Gastrocnemius medialis (tissue), 4 donors: ENCODE measurements at regions not wholly inside any gene's neighbourhood (a gene's known extent, or its start where the extent isn't known, plus 50 kb on each side); places are given as distances from the start of the nearest gene placed in this dataset.

ENCODE experiments used
- ATAC-seq, 2 donors: fragments of 150-250 bp; one replicate each; pipeline ENCODE4 v1.9.1; 2016
- DNase-seq, 2 donors: peaks; one replicate each; pipeline ENCODE4 v3.0.0-alpha.2; 2019
- H3K27ac ChIP-seq, 4 donors: fragments of 200-600 bp; sonication (generic); 1 replicate in 1 of 4; 2 replicates in 3 of 4; pipeline ENCODE4 v1.5.1; 2016 to 2018; ENCODE audit warnings: mild to moderate bottlenecking in 2 of 4, moderate library complexity in 1 of 4
- H3K27me3 ChIP-seq, 3 donors: fragments of 200-600 bp; sonication (generic) in 2 of 3; 1 replicate in 1 of 3; 2 replicates in 2 of 3; pipeline versions ENCODE4 v1.5.1 to v1.6.0; 2016 to 2019; ENCODE audit warnings: mild to moderate bottlenecking in 1 of 3, moderate library complexity in 1 of 3
- H3K36me3 ChIP-seq, 2 donors: fragments of 200-600 bp; sonication (generic) in 1 of 2; one replicate each; pipeline ENCODE4 v1.5.1; 2017 to 2018
- H3K4me1 ChIP-seq, 2 donors: fragments of 200-600 bp; sonication (generic) in 1 of 2; one replicate each; pipeline ENCODE4 v1.5.1; 2016 to 2017; ENCODE audit warnings: mild to moderate bottlenecking in 2 of 2
- H3K4me3 ChIP-seq, 4 donors: fragments of 200-600 bp; sonication (generic) in 3 of 4; 1 replicate in 1 of 4; 2 replicates in 3 of 4; pipeline ENCODE4 v1.5.1; 2016 to 2019; ENCODE audit warnings: mild to moderate bottlenecking in 2 of 4
- H3K9me3 ChIP-seq, 3 donors: fragments of 200-600 bp; sonication (generic) in 2 of 3; 1 replicate in 1 of 3; 2 replicates in 2 of 3; pipeline ENCODE4 v1.5.1; 2016 to 2019
- POLR2A ChIP-seq, 2 donors: fragments of 450-650 bp; IDR thresholded peaks; one replicate each; pipeline ENCODE4 v1.6.1; 2017; ENCODE audit warnings: antibody characterized with exemption in 2 of 2, mild to moderate bottlenecking in 2 of 2, moderate library complexity in 2 of 2
- in situ Hi-C, 4 donors: fragments of 200-750 bp; cut with MboI; loops; one replicate each; pipeline versions ENCODE4 v1.15.0 to v1.8.0; 2017; ENCODE audit warnings: low sequenced_read_pairs in 4 of 4
- intact Hi-C: fragments of 100-400 bp; cut with DNase I; formaldehyde crosslinking; loops from one replicate; pipeline ENCODE4 v1.15.1; 2023; ENCODE audit warnings: low total_unique reads
- TF ChIP-seq, protein P1 (sequence below), 5 experiments: fragments of 450-650 bp in 3 of 5; fragments of 200-600 bp in 2 of 5; sonication (generic) in 2 of 5; IDR thresholded peaks in 4 of 5; conservative IDR thresholded peaks in 1 of 5; 1 replicate in 4 of 5; 2 replicates in 1 of 5; pipeline ENCODE4 v1.5.1; 2016 to 2019; ENCODE audit warnings: antibody characterized with exemption in 5 of 5, mild to moderate bottlenecking in 3 of 5, moderate library complexity in 3 of 5

DNA sequence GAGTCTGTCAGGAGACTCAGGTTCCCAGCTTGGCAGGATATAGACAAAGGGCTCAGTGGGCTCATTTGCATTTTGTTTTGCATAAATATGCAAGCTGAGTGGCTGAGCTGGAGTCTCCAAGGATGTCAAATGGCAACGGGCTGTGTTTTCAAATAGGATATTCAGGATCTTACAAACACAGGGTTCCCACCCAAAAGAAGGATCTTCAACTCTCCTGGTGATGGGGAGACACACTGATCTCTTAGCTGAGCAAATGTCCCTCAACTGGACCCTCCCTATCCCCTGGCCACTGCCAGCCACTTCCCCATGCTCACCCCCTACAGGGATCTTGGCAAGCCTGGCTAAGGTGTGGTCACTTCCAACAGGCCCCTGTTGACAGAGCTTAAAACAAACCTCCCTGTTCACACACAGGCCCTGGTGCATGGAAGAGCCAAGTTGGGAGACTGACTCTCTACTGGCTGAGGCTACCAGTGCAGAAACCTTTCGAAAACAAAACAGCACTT, 61.6 kb downstream of the SOX9 start:
- H3K9me3 ChIP-seq: no peaks in the 10 kb centered on the region
- H3K4me1 ChIP-seq: no peaks in the 10 kb centered on the region
- H3K27me3 ChIP-seq: peaks cover 0 to 3% (median 0%) of the 10 kb centered on the region in 3 donors
- no peak overlapping the region for H3K4me3 ChIP-seq
- TF ChIP-seq, protein P1, sequence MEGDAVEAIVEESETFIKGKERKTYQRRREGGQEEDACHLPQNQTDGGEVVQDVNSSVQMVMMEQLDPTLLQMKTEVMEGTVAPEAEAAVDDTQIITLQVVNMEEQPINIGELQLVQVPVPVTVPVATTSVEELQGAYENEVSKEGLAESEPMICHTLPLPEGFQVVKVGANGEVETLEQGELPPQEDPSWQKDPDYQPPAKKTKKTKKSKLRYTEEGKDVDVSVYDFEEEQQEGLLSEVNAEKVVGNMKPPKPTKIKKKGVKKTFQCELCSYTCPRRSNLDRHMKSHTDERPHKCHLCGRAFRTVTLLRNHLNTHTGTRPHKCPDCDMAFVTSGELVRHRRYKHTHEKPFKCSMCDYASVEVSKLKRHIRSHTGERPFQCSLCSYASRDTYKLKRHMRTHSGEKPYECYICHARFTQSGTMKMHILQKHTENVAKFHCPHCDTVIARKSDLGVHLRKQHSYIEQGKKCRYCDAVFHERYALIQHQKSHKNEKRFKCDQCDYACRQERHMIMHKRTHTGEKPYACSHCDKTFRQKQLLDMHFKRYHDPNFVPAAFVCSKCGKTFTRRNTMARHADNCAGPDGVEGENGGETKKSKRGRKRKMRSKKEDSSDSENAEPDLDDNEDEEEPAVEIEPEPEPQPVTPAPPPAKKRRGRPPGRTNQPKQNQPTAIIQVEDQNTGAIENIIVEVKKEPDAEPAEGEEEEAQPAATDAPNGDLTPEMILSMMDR (IDR thresholded peaks at IDR 0.05 in 4 of 5, conservative IDR thresholded peaks at IDR 0.05 in 1 of 5): no peak
- no peak for TF ChIP-seq POLR2A (IDR thresholded peaks at IDR 0.05)
- DNase-seq (no peak), ATAC-seq (no peak)
- intact Hi-C loops: no loop called here
- H3K27ac ChIP-seq: no peak overlapping the region
- H3K36me3 ChIP-seq: no peaks in the 10 kb centered on the region
- in situ Hi-C loops: no loop called here

DNA sequence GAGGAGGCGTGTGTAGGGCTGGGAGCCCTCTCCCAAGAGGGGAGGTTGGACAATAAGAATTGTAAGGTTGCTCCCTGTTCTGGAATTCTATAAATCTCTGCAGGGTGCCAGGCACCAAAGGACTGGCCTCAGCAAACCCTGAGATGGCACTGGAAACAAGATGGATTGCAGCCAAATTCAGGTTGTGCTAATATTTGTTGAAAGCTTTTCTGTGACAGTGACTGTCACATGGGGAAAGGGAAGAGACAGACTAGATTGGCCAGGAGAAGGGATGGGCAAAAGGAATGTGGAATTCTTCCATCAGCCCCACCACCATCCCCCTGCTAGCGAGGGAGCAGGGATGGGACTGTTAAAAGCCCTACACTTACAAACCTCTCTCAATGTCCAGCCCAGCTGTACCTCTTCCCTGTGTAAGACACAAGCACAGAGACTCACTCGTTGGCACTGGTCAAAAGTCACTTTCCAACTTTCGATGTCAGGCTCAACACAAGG, 62.4 kb downstream of the SOX9 start:
- TF ChIP-seq, protein P1 (IDR thresholded peaks at IDR 0.05 in 4 of 5, conservative IDR thresholded peaks at IDR 0.05 in 1 of 5): no peak
- TF ChIP-seq POLR2A (IDR thresholded peaks at IDR 0.05): no peak
- in situ Hi-C loops (no loop called here), intact Hi-C loops (no loop called here)
- no peaks in the 10 kb centered on the region for H3K36me3 ChIP-seq
- DNase-seq (no peak), ATAC-seq (no peak)
- no peak overlapping the region for H3K27ac ChIP-seq
- H3K4me3 ChIP-seq: no peak overlapping the region
- H3K9me3 ChIP-seq: no peaks in the 10 kb centered on the region
- H3K27me3 ChIP-seq: peaks cover 0 to 2% (median 0%) of the 10 kb centered on the region in 3 donors
- H3K4me1 ChIP-seq: no peaks in the 10 kb centered on the region

DNA sequence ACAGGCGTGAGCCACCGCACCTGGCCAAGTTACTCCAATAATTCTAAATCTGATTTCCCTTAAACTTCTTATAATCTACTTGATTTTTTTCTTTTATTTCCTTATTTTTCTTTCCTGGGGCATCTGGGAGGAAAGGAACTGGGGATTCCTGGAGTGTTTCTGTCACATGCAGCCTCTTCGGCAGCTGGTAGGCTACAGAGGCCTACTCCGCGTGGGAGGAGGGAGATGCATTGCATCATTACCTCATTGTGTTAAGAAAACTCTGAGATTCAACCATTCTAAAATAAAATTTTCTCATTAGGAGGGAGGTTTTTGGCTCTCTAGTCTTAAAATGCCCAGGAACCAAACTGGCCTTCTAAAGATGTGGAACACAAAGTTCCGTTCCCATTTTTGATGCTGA, 64.0 kb downstream of the SOX9 start:
- DNase-seq (no peak), ATAC-seq (no peak)
- H3K36me3 ChIP-seq: no peaks in the 10 kb centered on the region
- no peak overlapping the region for H3K27ac ChIP-seq
- H3K4me1 ChIP-seq: no peaks in the 10 kb centered on the region
- in situ Hi-C loops (no loop called here), intact Hi-C loops (no loop called here)
- peaks cover 0 to 2% (median 0%) of the 10 kb centered on the region in 3 donors for H3K27me3 ChIP-seq
- no peak overlapping the region for H3K4me3 ChIP-seq
- H3K9me3 ChIP-seq: no peaks in the 10 kb centered on the region
- TF ChIP-seq, protein P1 (IDR thresholded peaks at IDR 0.05 in 4 of 5, conservative IDR thresholded peaks at IDR 0.05 in 1 of 5): no peak
- TF ChIP-seq POLR2A (IDR thresholded peaks at IDR 0.05): no peak

DNA sequence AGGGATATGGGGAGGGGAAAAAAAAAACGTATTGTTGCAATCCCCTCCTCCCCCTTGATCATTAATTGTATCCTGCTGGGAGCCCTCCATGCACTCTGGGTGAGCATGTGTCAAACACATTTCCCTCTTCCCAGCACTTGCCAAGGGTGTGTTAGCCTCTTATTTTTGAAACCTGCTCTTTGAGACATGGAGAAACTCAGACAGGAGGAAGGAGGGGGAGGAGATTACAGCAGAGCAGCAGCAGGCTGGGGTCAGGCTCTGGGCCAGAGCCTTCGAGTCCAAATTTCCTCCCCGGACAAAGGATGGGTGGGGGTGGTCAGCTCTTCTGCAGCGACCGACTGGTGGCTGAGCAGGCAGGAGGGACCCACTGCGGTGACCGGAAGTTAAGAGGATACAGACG, 64.7 kb downstream of the SOX9 start:
- TF ChIP-seq, protein P1 (IDR thresholded peaks at IDR 0.05 in 4 of 5, conservative IDR thresholded peaks at IDR 0.05 in 1 of 5): no peak
- no peak for TF ChIP-seq POLR2A (IDR thresholded peaks at IDR 0.05)
- no peak for DNase-seq
- Histone ChIP-seq H3K4me3 (no peak overlapping the region), H3K4me1 (no peaks in the 10 kb centered on the region), H3K9me3 (no peaks in the 10 kb centered on the region), H3K27me3 (peaks cover 0 to 2% (median 0%) of the 10 kb centered on the region in 3 donors), H3K36me3 (no peaks in the 10 kb centered on the region), H3K27ac (no peak overlapping the region)
- in situ Hi-C loops: no loop called here
- peak in 1 of 2 donors; percentile 49 for ATAC-seq
- intact Hi-C loops: no loop called here

DNA sequence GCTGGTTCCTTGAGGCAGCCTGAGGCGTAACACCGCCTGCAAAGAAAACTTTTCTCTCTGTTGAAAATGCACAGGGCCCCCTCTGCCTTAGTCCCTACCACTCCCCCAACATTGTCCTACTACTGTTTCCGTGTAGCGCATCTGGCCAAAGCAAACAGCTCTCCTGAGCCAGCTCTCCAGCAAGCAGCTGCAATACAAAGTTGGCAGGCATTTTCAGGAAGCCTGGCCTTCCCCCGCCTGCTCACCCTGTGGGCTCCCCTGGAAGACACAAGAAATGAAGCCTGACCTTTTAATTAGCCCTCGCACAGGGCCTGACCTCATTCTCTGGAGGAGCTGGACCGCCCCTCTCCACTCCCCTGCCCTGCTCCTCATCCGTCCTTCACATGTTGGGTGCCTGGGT, 66.7 kb downstream of the SOX9 start:
- Histone ChIP-seq H3K27me3 (peaks cover 0 to 2% (median 0%) of the 10 kb centered on the region in 3 donors), H3K9me3 (no peaks in the 10 kb centered on the region), H3K27ac (peak overlapping the region in 1 of 4 donors; percentile 38), H3K4me1 (no peaks in the 10 kb centered on the region), H3K36me3 (no peaks in the 10 kb centered on the region), H3K4me3 (no peak overlapping the region)
- DNase-seq: peak in 1 of 2 donors; percentile 38
- in situ Hi-C loops: no loop called here
- intact Hi-C loops: no loop called here
- ATAC-seq: peak; percentile 63 to 64
- TF ChIP-seq POLR2A (IDR thresholded peaks at IDR 0.05): no peak
- TF ChIP-seq, protein P1 (IDR thresholded peaks at IDR 0.05 in 4 of 5, conservative IDR thresholded peaks at IDR 0.05 in 1 of 5): no peak
